SK-N-MC (cell line): ENCODE measurements at regions not wholly inside any gene's neighbourhood (a gene's known extent, or its start where the extent isn't known, plus 50 kb on each side); places are given as distances from the start of the nearest gene placed in this dataset.
"Not testable (repeated sequence)": the region's sequence is repeated elsewhere in the genome, so short reads cannot be mapped to it uniquely, and the experiment has no call there.

Source experiments
- DNase-seq: peaks from one replicate; pipeline ENCODE4 v3.0.0-alpha.2; 2011; ENCODE audit warnings: low read depth, low spot score
- H3K27ac ChIP-seq: fragments of 200-600 bp; sonication (generic); 2 replicates; pipeline ENCODE4 v1.5.1; 2016; ENCODE audit warnings: mixed run types
- H3K36me3 ChIP-seq: fragments of 200-600 bp; sonication (generic); 2 replicates; pipeline ENCODE4 v1.6.1; 2017; ENCODE audit warnings: antibody characterized with exemption, low read length, mixed read lengths; ENCODE audit not compliant: insufficient read depth
- H3K4me3 ChIP-seq: fragments of 200-600 bp; sonication (generic); 2 replicates; pipeline ENCODE4 v1.5.1; 2016
- H3K9ac ChIP-seq: fragments of 200-600 bp; sonication (generic); 2 replicates; pipeline ENCODE4 v1.8.0; 2017; ENCODE audit warnings: mixed run types, mixed read lengths; ENCODE audit not compliant: insufficient read length
- H3K9me3 ChIP-seq: fragments of 200-600 bp; sonication (generic); 2 replicates; pipeline ENCODE4 v1.6.1; 2017; ENCODE audit warnings: low read depth, mild to moderate bottlenecking, antibody characterized with exemption, low read length, moderate library complexity, mixed read lengths
- EZH2 ChIP-seq: fragments of 200-600 bp; sonication (generic); IDR thresholded peaks from one replicate; pipeline ENCODE4 v1.6.1; 2017; ENCODE audit warnings: antibody characterized with exemption
- FOXP2 ChIP-seq: optimal IDR thresholded peaks from 2 replicates; pipeline ENCODE3; 2011; ENCODE audit warnings: mild to moderate bottlenecking, moderate library complexity; ENCODE audit not compliant: insufficient read depth; ENCODE audit errors: extremely low read length, control extremely low read depth
- POLR2AphosphoS5 ChIP-seq: IDR thresholded peaks from 2 replicates; pipeline ENCODE4 v1.6.1; 2012; ENCODE audit warnings: mild to moderate bottlenecking, low read depth, low read length, borderline replicate concordance

DNA sequence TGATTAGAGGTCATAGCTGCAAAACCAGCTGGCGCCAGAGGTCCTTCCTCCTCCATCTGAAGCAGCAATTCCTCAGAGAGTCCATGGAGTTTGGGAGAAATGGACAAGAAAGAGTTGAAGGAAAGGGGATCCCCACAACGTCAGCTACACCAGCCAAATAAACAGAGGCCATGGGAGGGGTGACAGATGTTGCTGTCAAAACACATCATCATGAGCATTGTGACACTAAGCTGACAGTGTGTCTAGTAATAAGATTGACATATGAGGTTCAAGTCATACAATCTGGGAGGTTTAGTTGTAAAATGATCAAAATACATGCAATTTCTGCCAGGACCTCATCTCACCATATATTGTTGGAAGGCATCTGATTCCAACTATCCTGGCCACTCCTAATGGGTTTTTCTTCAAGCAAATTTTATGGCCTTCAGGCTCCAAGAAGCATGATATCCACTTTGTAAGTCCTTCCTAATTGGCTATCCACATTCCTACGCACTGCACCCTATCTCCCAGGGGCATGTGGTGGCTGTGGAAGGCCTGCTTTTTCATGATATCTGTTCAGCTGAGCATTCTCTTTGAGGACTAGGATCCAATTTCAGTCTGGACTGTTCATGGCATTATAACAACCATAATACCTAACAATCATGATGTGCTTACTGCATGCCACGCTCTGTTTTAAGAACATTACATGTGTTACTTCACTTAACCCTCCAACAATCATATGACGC is 335.0 kb upstream of the ID2 start:
- no peaks in the 10 kb centered on the region for H3K36me3 ChIP-seq
- H3K9me3 ChIP-seq: no peaks in the 10 kb centered on the region
- no peak overlapping the region for H3K4me3 ChIP-seq
- DNase-seq: no peak
- TF ChIP-seq POLR2AphosphoS5: no peak
- TF ChIP-seq EZH2: no peak
- no peak for TF ChIP-seq FOXP2
- H3K9ac ChIP-seq: no peak overlapping the region
- no peak overlapping the region for H3K27ac ChIP-seq

DNA sequence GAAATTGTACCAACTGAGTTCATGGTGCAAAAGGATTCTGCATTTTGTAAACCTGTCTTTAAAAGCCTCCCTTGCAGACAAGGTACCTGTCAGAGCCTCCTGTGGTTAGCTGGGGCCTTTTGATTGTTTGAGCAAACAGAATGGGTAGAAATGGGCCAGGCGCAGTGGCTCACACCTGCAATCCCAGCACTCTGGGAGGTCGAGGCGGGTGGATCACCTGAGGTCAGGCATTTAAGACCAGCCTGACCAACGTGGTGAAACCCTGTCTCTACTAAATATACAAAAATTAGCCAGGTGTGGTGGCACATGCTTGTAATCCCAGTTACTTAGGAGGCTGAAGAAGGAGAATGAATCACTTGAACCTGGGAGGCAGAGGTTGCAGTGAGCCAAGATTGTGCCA is 332.9 kb upstream of the ID2 start:
- DNase-seq, H3K36me3 ChIP-seq, H3K27ac ChIP-seq, H3K9ac ChIP-seq, H3K4me3 ChIP-seq, H3K9me3 ChIP-seq: not testable (repeated sequence)

DNA sequence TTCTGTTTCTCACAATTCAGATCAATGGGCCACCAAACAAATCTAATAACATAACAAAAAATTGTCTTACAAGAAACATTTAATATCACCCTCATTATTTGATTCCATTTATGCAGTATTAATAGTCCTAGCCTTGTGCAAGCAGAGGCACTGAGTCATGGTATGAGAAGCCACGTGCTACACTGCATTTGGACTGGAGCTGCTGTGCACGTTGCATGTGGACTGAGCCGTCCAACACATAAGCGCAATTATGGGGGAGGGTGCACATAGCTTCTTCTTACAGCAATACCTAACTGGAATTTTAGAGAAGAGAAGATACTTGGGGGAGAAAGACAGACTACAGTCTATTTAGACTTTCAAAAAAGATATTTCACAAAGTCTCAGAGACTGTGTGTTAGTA is 329.6 kb upstream of the ID2 start:
- H3K36me3 ChIP-seq: no peaks in the 10 kb centered on the region
- no peak overlapping the region for H3K9ac ChIP-seq
- H3K9me3 ChIP-seq: no peaks in the 10 kb centered on the region
- DNase-seq: no peak
- TF ChIP-seq EZH2: no peak
- TF ChIP-seq FOXP2: no peak
- no peak for TF ChIP-seq POLR2AphosphoS5
- no peak overlapping the region for H3K27ac ChIP-seq
- H3K4me3 ChIP-seq: no peak overlapping the region

DNA sequence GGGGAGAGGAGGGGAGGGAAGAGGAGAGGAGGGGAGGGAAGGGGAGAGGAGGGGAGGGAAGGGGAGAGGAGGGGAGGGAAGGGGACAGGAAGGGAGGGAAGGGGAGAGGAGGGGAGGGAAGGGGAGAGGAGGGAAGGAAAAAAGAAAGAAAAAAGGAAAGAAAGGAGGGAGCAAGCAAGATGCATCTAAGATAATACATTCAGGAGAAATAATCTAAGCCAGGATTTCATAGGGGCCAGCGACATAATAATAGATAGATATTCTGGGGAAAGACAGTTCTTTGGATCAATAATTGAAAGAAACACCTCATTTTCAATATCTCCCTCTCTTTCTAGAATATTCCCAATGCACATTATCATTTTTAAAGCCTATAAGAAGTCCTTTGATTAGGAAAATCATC is 328.9 kb upstream of the ID2 start:
- no peak overlapping the region for H3K27ac ChIP-seq
- no peak overlapping the region for H3K9ac ChIP-seq
- no peaks in the 10 kb centered on the region for H3K36me3 ChIP-seq
- no peak for DNase-seq
- TF ChIP-seq EZH2: no peak
- TF ChIP-seq FOXP2: no peak
- TF ChIP-seq POLR2AphosphoS5: no peak
- no peak overlapping the region for H3K4me3 ChIP-seq
- no peaks in the 10 kb centered on the region for H3K9me3 ChIP-seq

DNA sequence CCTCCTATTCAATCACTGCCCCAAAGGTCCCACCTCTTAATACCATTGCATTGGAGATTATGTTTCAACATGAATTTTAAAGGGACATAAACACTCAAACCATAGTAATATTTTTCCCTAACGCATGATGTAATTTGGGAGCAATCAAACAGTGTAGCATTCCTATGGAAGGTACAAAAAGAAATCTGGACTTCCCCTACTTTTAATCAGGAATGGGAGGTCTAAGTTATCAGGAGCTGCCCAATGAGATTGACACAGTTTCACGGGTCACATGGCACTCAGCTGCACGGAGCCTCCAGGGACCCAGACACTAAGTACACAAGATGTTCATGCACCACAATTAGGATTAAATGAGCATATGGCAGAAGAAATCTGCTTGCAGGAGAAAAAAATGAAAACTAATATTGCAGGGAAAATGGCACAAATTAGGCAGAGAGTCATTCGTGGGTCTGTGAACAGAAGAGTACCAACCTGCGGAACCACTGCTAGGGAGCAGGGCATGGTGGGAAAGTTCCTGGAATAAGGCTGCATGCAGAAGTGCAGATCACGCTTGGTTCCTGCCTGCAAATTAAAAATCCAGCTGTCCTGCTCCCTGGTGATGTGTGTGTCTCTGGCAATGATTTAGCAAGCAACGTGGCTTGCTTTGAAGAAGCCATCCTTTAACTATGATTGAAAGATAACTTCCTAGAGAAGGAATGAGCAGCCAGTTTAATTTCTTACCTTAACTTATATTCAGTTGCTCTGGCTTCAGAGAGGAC is 326.6 kb upstream of the ID2 start:
- TF ChIP-seq POLR2AphosphoS5 (no peak), EZH2 (no peak), FOXP2 (no peak)
- no peak overlapping the region for H3K4me3 ChIP-seq
- H3K9me3 ChIP-seq: no peaks in the 10 kb centered on the region
- H3K27ac ChIP-seq: no peak overlapping the region
- no peak overlapping the region for H3K9ac ChIP-seq
- no peak for DNase-seq
- no peaks in the 10 kb centered on the region for H3K36me3 ChIP-seq

DNA sequence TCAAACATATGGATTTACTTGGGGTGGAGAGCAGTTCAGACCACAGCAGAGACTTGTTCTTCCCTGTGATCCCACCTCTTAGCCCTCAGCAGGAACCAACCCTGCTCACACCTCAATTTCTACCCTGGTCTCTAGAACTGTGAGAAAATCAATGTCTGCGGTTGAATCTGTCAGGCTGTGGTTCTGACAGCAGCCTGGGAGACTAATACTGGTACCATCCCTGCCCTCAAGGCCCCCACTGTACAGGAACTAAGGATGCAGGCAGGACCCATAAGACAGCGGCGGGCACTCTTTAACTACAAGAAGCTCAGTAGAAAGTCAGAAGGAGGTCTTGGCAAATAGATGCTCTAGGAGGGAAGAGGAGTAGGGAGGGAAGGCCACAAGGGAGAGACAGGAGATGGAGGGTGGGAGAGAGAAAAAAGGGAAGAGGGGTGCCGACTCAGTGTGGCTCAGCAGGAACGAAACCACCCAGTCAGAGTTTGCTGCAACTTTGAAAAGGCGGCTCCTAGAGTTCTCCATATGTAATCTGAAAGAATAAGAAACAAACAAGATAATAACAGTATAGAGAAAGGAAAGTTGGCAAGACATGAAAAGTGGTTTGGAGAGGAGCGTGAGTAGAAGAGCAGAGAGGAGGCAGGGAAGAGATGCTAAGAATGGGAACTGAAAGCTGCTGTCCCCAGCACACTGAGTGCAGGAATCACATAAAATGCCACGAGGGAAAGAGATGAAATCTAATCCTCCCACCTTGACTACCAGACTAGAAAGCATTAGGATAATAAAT is 323.9 kb upstream of the ID2 start:
- no peak overlapping the region for H3K9ac ChIP-seq
- TF ChIP-seq POLR2AphosphoS5 (no peak), FOXP2 (no peak), EZH2 (no peak)
- no peak for DNase-seq
- no peaks in the 10 kb centered on the region for H3K36me3 ChIP-seq
- H3K27ac ChIP-seq: no peak overlapping the region
- H3K9me3 ChIP-seq: no peaks in the 10 kb centered on the region
- H3K4me3 ChIP-seq: no peak overlapping the region

DNA sequence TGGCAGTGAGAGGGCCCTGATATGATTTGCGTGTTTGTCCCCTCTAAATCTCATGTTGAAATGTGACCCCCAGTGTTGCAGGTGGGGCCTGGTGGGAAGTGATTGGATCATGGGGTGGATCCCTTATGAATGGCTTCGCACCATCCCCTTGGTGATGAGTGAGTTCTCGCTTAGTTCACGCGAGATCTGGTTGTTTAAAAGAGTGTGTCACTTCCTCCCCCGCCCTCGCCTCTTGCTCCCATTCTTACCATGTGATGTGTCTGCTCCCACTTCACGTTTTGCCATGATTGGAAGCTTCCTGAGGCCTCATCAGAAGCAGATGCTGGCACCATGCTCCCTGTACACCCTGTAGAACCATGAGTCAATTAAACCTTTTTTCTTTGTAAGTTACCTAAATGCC is 319.9 kb upstream of the ID2 start:
- no peak overlapping the region for H3K27ac ChIP-seq
- H3K9me3 ChIP-seq: no peaks in the 10 kb centered on the region
- no peak for TF ChIP-seq FOXP2
- no peak for TF ChIP-seq POLR2AphosphoS5
- TF ChIP-seq EZH2: no peak
- no peaks in the 10 kb centered on the region for H3K36me3 ChIP-seq
- H3K9ac ChIP-seq: no peak overlapping the region
- DNase-seq: no peak
- no peak overlapping the region for H3K4me3 ChIP-seq

DNA sequence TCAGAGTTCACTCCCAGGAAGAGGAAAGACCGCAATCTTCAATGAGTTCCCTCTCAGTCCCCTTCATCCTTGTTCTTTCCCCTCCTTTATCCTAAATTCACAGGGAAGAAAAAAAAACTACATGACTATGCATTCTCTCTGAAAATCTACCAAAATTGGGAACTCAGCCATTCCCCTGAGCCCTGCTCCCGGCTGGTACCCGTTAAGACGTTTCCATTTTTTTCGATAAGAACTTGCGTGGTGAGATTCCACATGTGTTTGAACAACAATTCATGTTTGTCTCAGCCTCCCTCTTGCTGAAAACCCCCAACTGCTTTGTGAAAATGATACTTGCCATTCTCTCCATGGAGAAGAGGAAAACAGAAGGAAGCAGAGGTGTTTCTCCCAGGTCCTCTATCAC is 318.7 kb upstream of the ID2 start:
- Histone ChIP-seq H3K36me3 (no peaks in the 10 kb centered on the region), H3K9me3 (no peaks in the 10 kb centered on the region), H3K4me3 (no peak overlapping the region), H3K9ac (no peak overlapping the region), H3K27ac (no peak overlapping the region)
- DNase-seq: no peak
- no peak for TF ChIP-seq EZH2
- TF ChIP-seq POLR2AphosphoS5: no peak
- no peak for TF ChIP-seq FOXP2
